GM06990 (cell line): ENCODE measurements at regions not wholly inside any gene's neighbourhood (a gene's known extent, or its start where the extent isn't known, plus 50 kb on each side); places are given as distances from the start of the nearest gene placed in this dataset.
"Not testable (repeated sequence)": the region's sequence is repeated elsewhere in the genome, so short reads cannot be mapped to it uniquely, and the experiment has no call there.

ENCODE experiments used
- DNase-seq: peaks from one replicate; pipeline ENCODE4 v3.0.0-alpha.2; 2011; ENCODE audit not compliant: insufficient read length; ENCODE audit errors: extremely low read depth
- H3K27me3 ChIP-seq: replicated peaks from 2 replicates; pipeline ENCODE4 v1.6.0; 2011; ENCODE audit warnings: low read length; ENCODE audit not compliant: control insufficient read depth, insufficient read depth
- H3K36me3 ChIP-seq: 2 replicates; pipeline ENCODE4 v1.5.1; 2011; ENCODE audit warnings: low read length; ENCODE audit not compliant: control insufficient read depth, insufficient read depth
- H3K4me3 ChIP-seq: replicated peaks from 2 replicates; pipeline ENCODE4 v1.5.1; 2011; ENCODE audit warnings: low read depth, mild to moderate bottlenecking, control low read depth, low read length
- CTCF ChIP-seq: IDR thresholded peaks from 2 replicates; pipeline ENCODE4 v1.5.1; 2011; ENCODE audit warnings: low read length, control low read depth, mild to moderate bottlenecking, inconsistent platforms; ENCODE audit not compliant: insufficient read depth, poor library complexity, severe bottlenecking

GRCh38 chr10:30726783-30727414 lies 97.3 kb upstream of the LYZL2 start:
- peak; percentile 76 for DNase-seq

GRCh38 chr10:30725661-30726060 lies 96.1 kb upstream of the LYZL2 start:
- H3K4me3 ChIP-seq, result no peak overlapping the region
- no peaks in the 10 kb centered on the region for H3K27me3 ChIP-seq
- no peaks in the 10 kb centered on the region for H3K36me3 ChIP-seq
- no peak for TF ChIP-seq CTCF
- no peak for DNase-seq

More at GRCh38 chr10:30726783-30727414, 97.3 kb upstream of the LYZL2 start:
- not testable (repeated sequence) for H3K36me3 ChIP-seq, H3K4me3 ChIP-seq, H3K27me3 ChIP-seq
- TF ChIP-seq CTCF, result peak; percentile 76

GRCh38 chr10:30724296-30724695 lies 94.7 kb upstream of the LYZL2 start:
- DNase-seq, result no peak
- no peak for TF ChIP-seq CTCF
- Histone ChIP-seq H3K27me3 (no peaks in the 10 kb centered on the region), H3K4me3 (no peak overlapping the region), H3K36me3 (no peaks in the 10 kb centered on the region)

- no peak for TF ChIP-seq CTCF
- no peak for DNase-seq
- no peaks in the 10 kb centered on the region for H3K27me3 ChIP-seq
- no peak overlapping the region for H3K4me3 ChIP-seq
- no peaks in the 10 kb centered on the region for H3K36me3 ChIP-seq
Measured at GRCh38 chr10:30722956-30723620, 93.5 kb upstream of the LYZL2 start.

GRCh38 chr10:30719832-30720231 lies 90.3 kb upstream of the LYZL2 start:
- TF ChIP-seq CTCF, result no peak
- Histone ChIP-seq H3K4me3 (no peak overlapping the region), H3K36me3 (no peaks in the 10 kb centered on the region), H3K27me3 (no peaks in the 10 kb centered on the region)
- DNase-seq, result no peak
